GM21526 (cell line): ENCODE measurements at regions not wholly inside any gene's neighbourhood (a gene's known extent, or its start where the extent isn't known, plus 50 kb on each side); places are given as distances from the start of the nearest gene placed in this dataset.

Experiments
- ATAC-seq: cut with Tn5 transposase; IDR thresholded peaks from one replicate; pipeline ENCODE4 v1.9.1; 2021; ENCODE audit warnings: moderate library complexity; ENCODE audit not compliant: unreplicated experiment, low FRiP score

GRCh38 chr9:107635803-107636174 is 146.2 kb upstream of the KLF4 start:
- no peak for ATAC-seq

- ATAC-seq, result no peak
These were observed 145.7 kb upstream of the KLF4 start for GRCh38 chr9:107635101-107635802.

DNA sequence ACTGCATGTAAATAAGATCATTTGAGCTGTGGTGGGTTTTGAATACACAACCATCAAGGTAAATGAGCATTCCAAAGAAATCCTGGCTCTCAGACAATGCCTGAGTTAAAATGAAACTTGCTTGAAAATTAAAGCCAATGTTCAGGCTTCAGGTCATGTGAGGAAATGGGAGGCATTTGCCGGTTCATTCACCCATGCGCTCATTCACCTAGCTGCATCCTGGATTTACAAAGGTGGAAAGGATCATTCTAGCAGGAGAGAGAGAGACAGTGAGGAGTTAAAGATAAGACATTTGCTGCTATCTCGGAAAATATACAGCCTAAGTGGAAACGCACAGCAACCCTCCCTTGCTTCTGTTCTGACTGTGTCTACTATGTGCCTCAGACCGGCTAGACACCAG is 143.8 kb upstream of the KLF4 start:
- ATAC-seq, result no peak

GRCh38 chr9:107632661-107633060 is 143.1 kb upstream of the KLF4 start:
- no peak for ATAC-seq

- ATAC-seq, result no peak
These were observed 142.6 kb upstream of the KLF4 start for GRCh38 chr9:107632216-107632615.

GRCh38 chr9:107631788-107632187 is 142.2 kb upstream of the KLF4 start:
- no peak for ATAC-seq

- no peak for ATAC-seq
These were observed 140.6 kb upstream of the KLF4 start for GRCh38 chr9:107630156-107630555.

- ATAC-seq, result no peak
These were observed 138.9 kb upstream of the KLF4 start for GRCh38 chr9:107628444-107628843.

- ATAC-seq, result no peak
These were observed 138.2 kb upstream of the KLF4 start for GRCh38 chr9:107627781-107628180.

- no peak for ATAC-seq
These were observed 136.5 kb upstream of the KLF4 start for GRCh38 chr9:107626118-107626517.

DNA sequence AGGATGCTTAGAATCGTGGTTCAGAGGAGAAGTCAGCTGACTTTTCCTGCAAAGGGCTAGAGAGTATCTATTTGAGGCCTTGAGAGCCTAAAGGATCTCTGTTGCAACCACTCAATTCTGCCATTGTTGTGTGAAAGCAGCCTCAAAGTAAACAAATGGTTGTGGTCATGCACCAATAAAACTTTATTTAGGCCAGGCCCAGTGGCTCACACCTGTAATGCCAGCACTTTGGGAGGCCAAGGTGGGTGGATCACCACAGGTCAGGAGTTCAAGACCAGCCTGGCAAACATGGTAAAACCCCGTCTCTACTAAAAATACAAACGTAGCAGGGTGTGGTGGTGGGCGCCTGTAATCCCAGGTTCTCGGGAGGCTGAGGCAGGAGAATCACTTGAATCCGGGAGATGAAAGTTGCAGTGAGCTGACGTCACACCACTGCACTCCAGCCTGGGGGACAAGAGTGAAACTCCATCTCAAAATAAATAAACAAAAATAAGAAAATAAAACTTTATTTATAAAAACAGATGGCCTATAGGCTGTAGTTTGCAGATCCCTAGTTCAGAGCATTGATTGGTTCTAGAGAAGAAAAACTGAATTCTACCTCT is 135.9 kb upstream of the KLF4 start:
- no peak for ATAC-seq

DNA sequence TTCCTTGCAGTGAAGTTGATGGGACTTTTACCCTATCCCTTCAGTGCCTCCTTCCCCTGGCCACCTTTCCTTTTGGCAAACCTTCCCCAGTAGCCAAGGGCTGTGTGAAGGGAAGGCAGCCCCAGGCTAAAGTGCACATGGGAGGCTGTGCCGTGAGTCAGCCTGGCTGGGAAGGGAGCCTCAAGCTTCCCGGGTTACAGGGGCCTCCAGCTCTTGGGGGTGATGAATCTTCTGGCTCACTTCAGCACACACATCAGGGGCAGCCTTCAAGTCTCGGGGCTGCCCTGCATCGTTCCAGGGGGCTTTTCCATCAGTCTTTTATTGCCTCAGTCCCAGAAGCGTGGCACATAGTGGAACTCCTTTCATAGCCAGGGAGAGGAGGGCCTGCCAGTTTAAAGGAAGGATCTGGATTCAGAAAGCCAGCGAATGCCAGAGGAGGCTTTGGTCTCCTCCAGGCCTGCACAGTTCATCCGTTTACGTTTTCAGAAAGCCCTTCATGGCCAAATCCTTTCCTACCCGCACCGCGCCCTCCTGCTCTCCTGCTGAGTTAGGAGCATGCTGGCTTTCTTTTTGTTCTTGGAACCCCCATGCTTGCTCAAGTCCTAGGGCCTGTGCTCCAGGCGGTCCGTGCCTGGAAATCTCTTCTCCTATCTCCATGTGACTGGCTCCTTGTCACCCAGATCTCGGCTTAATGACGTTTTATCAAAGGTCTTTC is 134.8 kb upstream of the KLF4 start:
- ATAC-seq, result no peak

GRCh38 chr9:107621436-107621835 is 131.9 kb upstream of the KLF4 start:
- no peak for ATAC-seq

- no peak for ATAC-seq
These were observed 131.2 kb upstream of the KLF4 start for GRCh38 chr9:107620801-107621200.

DNA sequence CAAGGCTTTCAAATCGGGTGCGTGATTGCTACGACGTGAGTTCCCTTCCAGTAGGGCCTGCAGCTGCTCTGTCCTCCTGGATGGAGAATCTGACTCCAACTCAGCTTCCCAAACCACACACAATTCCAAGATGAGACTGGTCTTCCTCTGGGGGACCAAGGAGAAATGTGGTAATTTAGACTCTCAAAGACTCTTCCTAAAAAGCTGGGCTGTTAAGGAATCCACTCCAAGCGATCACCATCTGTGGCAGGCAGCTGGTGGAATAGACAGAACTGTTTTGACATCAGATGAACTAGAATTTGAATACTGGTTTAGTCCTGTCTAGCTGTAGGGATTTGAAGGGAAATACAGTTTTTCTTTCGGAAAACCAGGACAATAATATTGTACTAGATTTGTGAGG is 130.7 kb upstream of the KLF4 start:
- no peak for ATAC-seq

- no peak for ATAC-seq
These were observed 125.8 kb upstream of the KLF4 start for GRCh38 chr9:107615321-107615720.

DNA sequence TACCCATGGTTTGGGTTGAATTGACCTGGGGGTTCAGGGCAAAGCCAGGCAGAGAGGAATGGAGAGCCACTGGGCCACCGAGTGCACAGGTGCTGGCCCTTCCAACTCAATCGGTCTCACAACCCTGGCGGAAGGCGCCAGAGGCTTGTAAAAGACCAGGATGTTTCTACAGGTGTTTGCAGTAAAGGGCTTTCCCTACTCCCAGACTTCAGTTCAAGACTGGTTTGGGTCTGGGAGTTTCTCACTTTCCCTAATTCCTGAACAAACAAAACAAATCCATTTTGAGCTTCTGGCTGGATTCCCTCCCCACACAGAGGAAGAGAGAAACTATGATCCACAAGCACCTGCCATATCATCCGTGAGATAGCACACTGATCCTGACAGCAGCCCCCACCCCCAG is 125.2 kb upstream of the KLF4 start:
- no peak for ATAC-seq

- no peak for ATAC-seq
These were observed 123.8 kb upstream of the KLF4 start for GRCh38 chr9:107613321-107613720.

DNA sequence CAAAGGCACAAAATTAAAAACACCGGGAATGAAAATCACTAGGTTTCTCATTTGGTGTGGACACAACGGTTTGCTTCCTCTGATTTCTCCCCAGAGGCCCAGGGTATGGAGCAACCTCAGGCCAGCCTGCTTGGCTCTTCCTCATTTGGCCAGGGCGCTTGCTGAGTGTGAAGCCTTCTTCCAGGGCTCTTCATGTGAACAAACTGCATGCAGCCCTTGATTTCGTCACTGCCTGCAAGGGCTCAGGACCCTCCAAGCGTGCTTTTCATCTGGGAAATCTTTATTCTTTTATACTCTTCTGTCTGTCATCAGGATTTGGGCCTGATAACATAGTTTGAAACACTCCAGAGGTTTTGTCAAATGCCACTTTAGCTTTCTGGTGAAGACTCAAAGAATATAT is 122.6 kb upstream of the KLF4 start:
- ATAC-seq, result no peak

GRCh38 chr9:107609547-107609946 is 120.0 kb upstream of the KLF4 start:
- ATAC-seq, result no peak

DNA sequence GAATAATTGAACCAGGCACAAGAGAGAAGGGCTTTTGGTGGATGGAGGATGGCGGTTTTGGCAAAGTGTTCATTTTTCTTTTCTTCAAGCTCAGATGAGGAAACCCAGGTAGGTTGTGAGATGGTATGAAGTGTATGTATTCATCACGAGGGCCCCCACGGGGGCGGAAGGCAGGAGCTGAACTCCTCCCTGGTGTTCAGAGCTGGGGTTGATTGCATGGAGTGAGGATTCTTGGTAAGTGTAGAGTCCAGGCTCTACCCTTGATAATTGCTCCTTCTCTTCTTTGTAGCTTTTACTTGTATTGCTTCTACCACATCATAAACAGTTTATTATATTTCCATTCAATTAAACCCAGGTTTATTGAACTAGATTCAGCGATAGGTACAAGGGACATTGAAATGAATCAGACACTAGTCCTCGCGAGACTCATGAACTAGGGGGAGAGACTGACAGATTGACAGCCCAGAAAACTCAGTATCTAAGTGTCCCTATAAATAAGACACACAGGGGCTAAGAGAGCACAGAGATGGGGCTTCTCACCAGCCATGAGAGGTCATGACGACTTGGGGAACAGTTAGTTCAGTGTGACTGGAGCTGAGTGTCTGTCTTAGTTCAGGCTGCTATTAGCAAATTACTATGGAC is 116.7 kb upstream of the KLF4 start:
- ATAC-seq, result no peak
